Muscle of arm (tissue), 1 donor: ENCODE measurements at regions not wholly inside any gene's neighbourhood (a gene's known extent, or its start where the extent isn't known, plus 50 kb on each side); places are given as distances from the start of the nearest gene placed in this dataset.
A peak's percentile ranks its signal among the peaks of the same experiment; 100 is the strongest.

Experiments
- DNase-seq: peaks from one replicate; pipeline ENCODE4 v3.0.0-alpha.2; 2013

- DNase-seq = no peak
Observed at GRCh38 chr4:58935332-58935731, 1825.1 kb upstream of the IGFBP7 start.

- DNase-seq = no peak
Observed at GRCh38 chr4:58936436-58936835, 1826.3 kb upstream of the IGFBP7 start.

GRCh38 chr4:58940167-58940566, 1830.0 kb upstream of the IGFBP7 start:
- DNase-seq = no peak

GRCh38 chr4:58941286-58941685, 1831.1 kb upstream of the IGFBP7 start:
- DNase-seq = no peak

GRCh38 chr4:58953575-58953974, 1843.4 kb upstream of the IGFBP7 start:
- no peak for DNase-seq

GRCh38 chr4:58957711-58958110, 1847.5 kb upstream of the IGFBP7 start:
- DNase-seq = peak; percentile 3

GRCh38 chr4:58961283-58961682, 1851.1 kb upstream of the IGFBP7 start:
- no peak for DNase-seq

- DNase-seq = no peak
Observed at GRCh38 chr4:58961925-58962324, 1851.7 kb upstream of the IGFBP7 start.

GRCh38 chr4:58962424-58962823, 1852.2 kb upstream of the IGFBP7 start:
- no peak for DNase-seq

GRCh38 chr4:58981828-58982227, 1871.6 kb upstream of the IGFBP7 start:
- no peak for DNase-seq

- no peak for DNase-seq
Observed at GRCh38 chr4:58983887-58984286, 1873.7 kb upstream of the IGFBP7 start.

GRCh38 chr4:59002148-59002547, 1892.0 kb upstream of the IGFBP7 start:
- DNase-seq = no peak

GRCh38 chr4:59024257-59024656, 1914.1 kb upstream of the IGFBP7 start:
- no peak for DNase-seq

GRCh38 chr4:59037812-59038211, 1927.6 kb upstream of the IGFBP7 start:
- DNase-seq = no peak

GRCh38 chr4:59039046-59039445, 1928.9 kb upstream of the IGFBP7 start:
- no peak for DNase-seq

GRCh38 chr4:59044286-59044900, 1934.2 kb upstream of the IGFBP7 start:
- no peak for DNase-seq

- DNase-seq = no peak
Observed at GRCh38 chr4:59054086-59054485, 1943.9 kb upstream of the IGFBP7 start.

GRCh38 chr4:59057804-59058203, 1947.6 kb upstream of the IGFBP7 start:
- no peak for DNase-seq

- no peak for DNase-seq
Observed at GRCh38 chr4:59058543-59058942, 1948.4 kb upstream of the IGFBP7 start.

- DNase-seq = no peak
Observed at GRCh38 chr4:59060002-59060846, 1950.0 kb upstream of the IGFBP7 start.

GRCh38 chr4:59060895-59061294, 1950.7 kb upstream of the IGFBP7 start:
- DNase-seq = no peak

GRCh38 chr4:59063015-59063720, 1953.0 kb upstream of the IGFBP7 start:
- DNase-seq = no peak
